ENCODE measurements at regions not wholly inside any gene's neighbourhood (a gene's known extent, or its start where the extent isn't known, plus 50 kb on each side); places are given as distances from the start of the nearest gene placed in this dataset.

- TF ChIP-seq REST (IDR thresholded peaks at IDR 0.05; ENCODE audit: insufficient replicate concordance, low read depth): no peak
- TF ChIP-seq, protein P1, sequence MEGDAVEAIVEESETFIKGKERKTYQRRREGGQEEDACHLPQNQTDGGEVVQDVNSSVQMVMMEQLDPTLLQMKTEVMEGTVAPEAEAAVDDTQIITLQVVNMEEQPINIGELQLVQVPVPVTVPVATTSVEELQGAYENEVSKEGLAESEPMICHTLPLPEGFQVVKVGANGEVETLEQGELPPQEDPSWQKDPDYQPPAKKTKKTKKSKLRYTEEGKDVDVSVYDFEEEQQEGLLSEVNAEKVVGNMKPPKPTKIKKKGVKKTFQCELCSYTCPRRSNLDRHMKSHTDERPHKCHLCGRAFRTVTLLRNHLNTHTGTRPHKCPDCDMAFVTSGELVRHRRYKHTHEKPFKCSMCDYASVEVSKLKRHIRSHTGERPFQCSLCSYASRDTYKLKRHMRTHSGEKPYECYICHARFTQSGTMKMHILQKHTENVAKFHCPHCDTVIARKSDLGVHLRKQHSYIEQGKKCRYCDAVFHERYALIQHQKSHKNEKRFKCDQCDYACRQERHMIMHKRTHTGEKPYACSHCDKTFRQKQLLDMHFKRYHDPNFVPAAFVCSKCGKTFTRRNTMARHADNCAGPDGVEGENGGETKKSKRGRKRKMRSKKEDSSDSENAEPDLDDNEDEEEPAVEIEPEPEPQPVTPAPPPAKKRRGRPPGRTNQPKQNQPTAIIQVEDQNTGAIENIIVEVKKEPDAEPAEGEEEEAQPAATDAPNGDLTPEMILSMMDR (IDR thresholded peaks at IDR 0.05; ENCODE audit: insufficient read depth, low read length): no peak
- no peak for TF ChIP-seq POLR2AphosphoS5 (IDR thresholded peaks at IDR 0.05; ENCODE audit: low read depth)
- TF ChIP-seq GABPA (IDR thresholded peaks at IDR 0.05; ENCODE audit: low read depth): no peak
These were observed 110.7 kb downstream of the ZMAT3 start for GRCh38 chr3:178960918-178961317.

Data from HL-60 (cell line).